A549 (cell line): ENCODE measurements at regions not wholly inside any gene's neighbourhood (a gene's known extent, or its start where the extent isn't known, plus 50 kb on each side); places are given as distances from the start of the nearest gene placed in this dataset.

Source experiments
- CEBPB ChIP-seq, 2 experiments: fragments of >200 bp in 1 of 2; sonication (Bioruptor Twin) in 1 of 2; formaldehyde crosslinking in 1 of 2; IDR thresholded peaks; 2 replicates each; pipeline ENCODE4 v1.6.1; 2012 to 2016
- CTCF ChIP-seq: fragments of >200 bp; sonication (Bioruptor Twin); formaldehyde crosslinking; IDR thresholded peaks from 3 replicates; pipeline ENCODE4 v1.5.1; 2016
- ESRRA ChIP-seq: fragments of 150-350 bp; IDR thresholded peaks from 2 replicates; pipeline ENCODE4 v1.6.1; 2014; ENCODE audit warnings: mild to moderate bottlenecking, low read length, borderline replicate concordance
- RAD21 ChIP-seq, 2 experiments: fragments of >200 bp in 1 of 2; sonication (Bioruptor Twin) in 1 of 2; formaldehyde crosslinking in 1 of 2; IDR thresholded peaks in 1 of 2; conservative IDR thresholded peaks in 1 of 2; 2 replicates in 1 of 2; 3 replicates in 1 of 2; pipeline ENCODE4 v1.6.1; 2012 to 2018; ENCODE audit warnings: inconsistent platforms in 1 of 2

DNA sequence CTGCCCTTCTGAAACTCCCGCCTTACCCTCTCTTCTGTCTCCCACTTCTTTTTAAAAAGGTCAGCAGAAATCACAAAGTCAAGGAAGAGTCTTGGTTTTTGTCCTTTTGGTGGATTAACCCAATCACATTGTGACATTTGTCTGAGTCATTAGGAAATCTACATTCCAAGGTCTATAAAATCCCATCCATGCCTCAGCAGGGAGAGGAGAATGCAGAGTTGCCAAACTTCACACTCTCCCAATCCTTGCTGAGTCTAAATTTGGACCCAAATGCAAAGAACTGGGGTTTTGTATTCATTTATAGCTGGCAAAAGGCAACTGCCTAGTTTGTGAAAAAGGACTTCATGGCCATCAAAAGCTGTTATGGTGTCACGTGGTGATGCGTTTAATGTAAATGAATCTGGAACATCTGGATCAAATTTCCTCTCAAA, 67.9 kb downstream of the TMEM30B start:
- TF ChIP-seq CTCF: no peak
- no peak for TF ChIP-seq CEBPB (IDR thresholded peaks at IDR 0.05)
- no peak for TF ChIP-seq ESRRA
- no peak for TF ChIP-seq RAD21 (conservative IDR thresholded peaks at IDR 0.05 in 1 of 2, IDR thresholded peaks at IDR 0.05 in 1 of 2)
